Type B pancreatic cell (in vitro differentiated cells): ENCODE measurements at regions not wholly inside any gene's neighbourhood (a gene's known extent, or its start where the extent isn't known, plus 50 kb on each side); places are given as distances from the start of the nearest gene placed in this dataset.

ENCODE experiments used
- DNase-seq: peaks from one replicate; pipeline ENCODE4 v3.0.0; 2021; ENCODE audit warnings: mixed read lengths; ENCODE audit not compliant: unreplicated experiment; ENCODE audit errors: extremely low spot score
- H3K27ac Mint-ChIP-seq: 2 replicates; pipeline ENCODE4 v1.8.0; 2021; ENCODE audit warnings: mild to moderate bottlenecking, mixed read lengths
- H3K27me3 Mint-ChIP-seq: 2 replicates; pipeline ENCODE4 v1.8.0; 2021; ENCODE audit warnings: mixed read lengths
- H3K36me3 Mint-ChIP-seq: 2 replicates; pipeline ENCODE4 v1.8.0; 2021; ENCODE audit warnings: mixed read lengths
- H3K4me1 Mint-ChIP-seq: one replicate; pipeline ENCODE4 v1.8.0; 2021; ENCODE audit warnings: mixed read lengths; ENCODE audit not compliant: unreplicated experiment
- H3K4me3 Mint-ChIP-seq: 2 replicates; pipeline ENCODE4 v1.8.0; 2021; ENCODE audit warnings: mild to moderate bottlenecking, mixed read lengths
- H3K9me3 Mint-ChIP-seq: 2 replicates; pipeline ENCODE4 v1.8.0; 2021; ENCODE audit warnings: mixed read lengths
- CTCF ChIP-seq: fragments of 200-600 bp; sonication (generic); conservative IDR thresholded peaks from 2 replicates; pipeline ENCODE4 v1.5.0; 2021; ENCODE audit warnings: antibody characterized with exemption, mild to moderate bottlenecking

GRCh38 chr5:22910523-22910922, 57.4 kb upstream of the CDH12 start:
- no peaks in the 10 kb centered on the region for H3K9me3 Mint-ChIP-seq
- no peak for TF ChIP-seq CTCF
- H3K4me1 Mint-ChIP-seq, result no peaks in the 10 kb centered on the region
- no peak for DNase-seq
- no peaks in the 10 kb centered on the region for H3K27me3 Mint-ChIP-seq
- H3K4me3 Mint-ChIP-seq, result no peak overlapping the region
- H3K27ac Mint-ChIP-seq, result no peak overlapping the region
- no peaks in the 10 kb centered on the region for H3K36me3 Mint-ChIP-seq

DNA sequence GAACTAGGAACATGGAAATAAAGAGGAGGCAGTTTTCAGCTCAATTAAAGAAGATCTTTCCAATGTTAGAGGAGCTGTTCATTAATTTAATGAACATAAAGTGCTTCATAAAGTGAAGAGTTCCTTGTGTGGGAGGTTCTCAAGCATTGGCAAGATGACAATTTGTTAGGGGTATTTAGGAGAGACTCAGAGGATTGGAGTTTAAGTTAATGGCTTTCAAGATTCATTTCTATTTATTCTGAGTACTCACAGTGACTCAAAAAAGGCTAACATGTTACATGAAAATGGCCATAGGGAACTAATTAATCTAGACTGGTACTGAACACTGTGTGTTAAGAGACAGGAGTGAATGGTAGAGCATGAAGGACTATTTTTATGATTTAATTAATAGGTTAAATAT, 55.4 kb upstream of the CDH12 start:
- H3K27ac Mint-ChIP-seq, result no peak overlapping the region
- TF ChIP-seq CTCF, result no peak
- no peak for DNase-seq
- no peaks in the 10 kb centered on the region for H3K4me1 Mint-ChIP-seq
- no peaks in the 10 kb centered on the region for H3K27me3 Mint-ChIP-seq
- H3K9me3 Mint-ChIP-seq, result no peaks in the 10 kb centered on the region
- no peak overlapping the region for H3K4me3 Mint-ChIP-seq
- no peaks in the 10 kb centered on the region for H3K36me3 Mint-ChIP-seq

DNA sequence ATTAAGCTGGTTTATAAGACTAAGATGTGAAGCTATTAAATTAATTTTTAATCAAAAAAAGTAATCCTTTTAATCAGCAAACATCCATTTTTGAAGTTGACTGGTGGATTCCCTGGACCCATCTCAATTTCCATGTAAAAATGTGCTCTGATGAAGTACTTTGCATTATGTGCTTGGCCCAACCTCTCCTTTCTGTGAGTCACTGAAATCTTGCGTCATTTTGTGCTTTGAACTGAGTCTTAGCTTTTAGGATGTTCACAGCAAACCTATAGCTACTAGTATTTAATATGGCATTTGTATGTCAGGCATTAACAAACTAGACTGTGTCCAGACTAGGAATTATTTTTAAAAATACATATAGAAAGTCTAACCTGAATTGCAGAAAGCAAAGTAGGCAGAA, 55.0 kb upstream of the CDH12 start:
- no peaks in the 10 kb centered on the region for H3K9me3 Mint-ChIP-seq
- no peak for DNase-seq
- no peak for TF ChIP-seq CTCF
- no peak overlapping the region for H3K4me3 Mint-ChIP-seq
- no peaks in the 10 kb centered on the region for H3K36me3 Mint-ChIP-seq
- no peaks in the 10 kb centered on the region for H3K4me1 Mint-ChIP-seq
- H3K27me3 Mint-ChIP-seq, result no peaks in the 10 kb centered on the region
- no peak overlapping the region for H3K27ac Mint-ChIP-seq
